Fibroblast of skin of right quadriceps (primary cell): ENCODE measurements at regions not wholly inside any gene's neighbourhood (a gene's known extent, or its start where the extent isn't known, plus 50 kb on each side); places are given as distances from the start of the nearest gene placed in this dataset.

ENCODE experiments used
- DNase-seq: peaks from one replicate; pipeline ENCODE4 v3.0.0-alpha.2; 2013

DNA sequence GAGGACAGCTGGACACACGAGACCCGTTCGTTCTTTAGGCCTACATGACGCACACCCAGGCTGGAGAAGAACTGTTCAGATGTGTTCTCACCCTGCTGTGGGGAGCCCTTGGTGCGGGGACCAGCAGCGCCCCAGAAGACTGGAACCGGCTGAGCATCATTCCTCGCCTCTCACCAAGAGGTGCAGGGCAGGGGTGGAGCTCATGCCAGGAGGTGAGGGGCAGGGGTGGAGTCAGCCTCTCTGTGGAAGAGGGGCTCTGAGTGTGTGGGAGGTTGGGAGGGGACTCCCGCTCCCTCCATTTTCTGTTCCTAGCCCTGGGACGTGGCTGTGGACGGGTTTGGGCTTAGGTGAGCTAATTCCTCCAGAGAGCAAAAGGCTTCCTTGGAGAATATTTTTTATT, 66.0 kb upstream of the SHH start:
- DNase-seq: no peak

DNA sequence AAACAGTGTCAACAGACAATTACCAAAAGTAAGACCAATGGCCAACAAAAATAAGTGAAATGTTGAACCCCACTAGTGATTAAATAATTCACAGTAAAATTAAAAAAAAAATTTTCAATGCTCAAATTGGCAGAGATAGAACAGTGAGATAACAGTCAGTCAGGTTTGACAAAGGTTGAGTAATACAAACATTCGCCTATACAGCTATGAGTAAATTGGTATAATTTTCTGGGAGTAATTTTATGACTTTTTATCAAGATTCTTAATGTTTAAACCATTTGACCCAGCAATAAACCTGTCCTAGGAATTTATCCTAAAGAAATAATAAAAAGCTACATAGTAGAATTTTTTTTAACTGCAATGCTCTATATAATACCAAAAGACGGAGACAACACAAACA, 64.9 kb upstream of the SHH start:
- DNase-seq: no peak

DNA sequence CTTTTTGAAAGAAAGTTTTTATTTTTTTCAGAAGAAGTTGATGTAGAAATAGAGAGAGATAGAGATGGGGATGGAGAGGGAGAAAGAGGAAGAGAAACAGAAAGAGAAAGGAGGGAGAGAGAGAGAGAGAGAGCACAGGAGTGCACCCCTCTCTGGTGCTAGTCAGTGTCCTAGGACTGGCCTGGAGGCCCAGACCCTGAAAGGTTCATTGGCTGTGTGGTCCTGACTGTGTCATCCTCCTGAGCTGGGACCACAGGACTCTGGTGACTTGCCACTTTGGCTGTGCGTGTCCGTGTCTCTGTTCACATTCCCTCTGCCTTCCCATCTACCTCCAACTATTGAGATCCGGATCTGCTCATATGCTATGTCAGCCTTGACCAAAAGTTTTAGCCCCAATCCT, 62.1 kb upstream of the SHH start:
- DNase-seq: no peak

DNA sequence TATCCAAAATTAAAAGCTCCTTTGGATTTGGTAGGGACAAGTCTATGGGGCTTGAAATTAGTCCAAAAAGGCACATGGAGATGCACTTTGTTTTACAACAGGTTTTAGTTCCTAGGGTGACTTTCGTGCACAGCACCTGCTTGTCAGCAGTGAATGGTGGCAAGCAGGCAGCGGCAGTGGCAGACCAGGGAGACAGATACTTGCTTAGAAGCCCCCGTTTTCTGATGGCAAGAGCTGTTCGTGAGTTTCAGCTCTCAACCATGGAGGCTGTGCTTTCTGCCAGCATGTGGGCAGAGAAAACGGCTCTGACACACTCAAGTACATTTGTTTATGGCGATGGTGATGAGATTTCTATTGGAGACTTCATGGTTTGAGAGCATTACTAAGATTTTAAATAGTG, 61.7 kb upstream of the SHH start:
- no peak for DNase-seq

DNA sequence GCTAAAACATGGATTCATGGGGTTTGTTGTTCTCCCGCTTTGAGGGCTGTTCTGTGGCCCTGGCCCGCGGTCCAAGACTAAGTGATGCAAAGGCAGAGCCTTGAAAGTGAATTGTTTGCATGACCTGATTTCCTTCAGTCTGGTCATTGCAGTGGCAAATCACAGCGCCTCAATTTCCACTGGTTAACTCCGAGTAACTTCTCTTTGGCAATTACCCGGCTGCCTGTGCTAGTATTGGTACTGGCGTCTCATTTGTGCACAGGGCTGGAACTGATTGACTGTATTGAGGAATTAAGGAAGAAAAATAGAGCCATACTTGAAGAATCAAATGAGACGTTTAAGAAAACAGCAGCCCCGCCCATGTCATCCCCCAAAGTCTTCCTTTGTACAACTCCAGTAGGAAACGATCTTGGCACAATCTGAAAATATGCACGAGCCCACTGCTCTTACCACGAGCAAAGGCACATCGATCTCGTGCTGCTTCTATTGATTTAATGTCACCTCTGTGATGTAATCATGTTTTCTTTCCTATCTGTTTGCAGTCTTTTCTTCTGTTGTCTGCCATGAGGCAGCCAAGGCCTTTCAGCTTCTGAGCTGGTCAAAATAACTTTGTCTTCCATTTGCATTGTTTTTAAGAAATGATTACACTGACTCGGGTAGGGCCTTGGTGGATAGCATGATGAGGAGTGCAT, 60.6 kb upstream of the SHH start:
- DNase-seq: no peak

DNA sequence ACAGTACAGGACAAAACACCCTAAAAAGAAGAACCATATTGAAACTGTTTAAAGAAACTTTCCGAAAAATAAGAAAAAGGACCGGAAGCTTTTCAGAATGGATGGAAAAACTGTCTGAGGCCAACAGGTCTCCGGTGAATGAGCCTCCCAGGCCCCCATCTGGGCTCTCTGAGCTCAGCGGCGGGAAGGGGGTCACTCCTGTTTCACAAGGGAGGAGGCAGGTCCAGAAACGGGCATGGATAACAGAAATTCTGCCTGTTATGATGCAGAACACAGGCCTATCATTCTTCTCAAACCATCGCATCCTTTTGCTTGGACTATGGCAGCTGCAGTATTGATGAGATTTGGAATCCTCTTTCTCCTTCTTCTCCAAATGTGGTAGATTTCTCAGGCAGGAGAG, 58.9 kb upstream of the SHH start:
- no peak for DNase-seq

DNA sequence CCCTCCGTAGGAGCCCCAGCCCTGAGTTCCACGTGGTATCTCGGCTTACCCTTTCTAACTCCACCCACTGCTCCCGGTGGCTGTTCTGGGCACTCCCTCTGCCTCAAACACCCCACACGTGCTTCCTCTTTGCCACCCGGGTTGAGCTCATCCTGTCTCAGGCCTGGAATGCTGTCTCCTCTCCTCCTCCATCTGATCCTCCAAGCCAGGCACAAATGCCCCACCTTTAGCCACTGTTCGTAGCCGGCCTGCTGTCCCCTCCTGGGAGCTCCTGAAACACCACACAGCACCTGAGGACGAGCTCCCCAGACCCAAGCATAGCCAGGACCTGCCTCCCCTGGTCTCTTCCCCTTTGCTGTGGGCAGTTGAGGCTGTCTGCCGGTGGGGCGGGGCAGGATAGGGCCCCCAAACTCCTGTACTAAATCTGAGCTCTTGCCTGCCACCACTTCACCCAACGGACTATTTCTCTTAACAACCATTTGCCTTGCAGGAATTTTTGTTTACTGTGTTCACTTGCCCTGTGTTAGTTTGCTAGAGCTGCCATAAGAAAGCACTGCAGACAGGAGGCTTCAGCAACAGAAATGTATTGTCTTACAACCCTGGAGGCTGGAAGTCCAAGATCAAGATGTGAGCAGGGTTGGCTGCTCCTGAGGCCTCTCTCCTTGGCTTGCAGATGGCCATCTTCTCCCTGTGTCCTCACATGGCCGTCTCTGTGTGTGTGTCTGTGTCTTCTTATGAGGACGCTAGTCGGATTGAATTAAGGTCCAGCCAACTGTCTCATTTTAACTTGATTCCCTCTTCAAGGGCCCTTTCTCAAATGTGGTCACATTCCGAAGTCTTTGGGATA, 58.3 kb upstream of the SHH start:
- no peak for DNase-seq

DNA sequence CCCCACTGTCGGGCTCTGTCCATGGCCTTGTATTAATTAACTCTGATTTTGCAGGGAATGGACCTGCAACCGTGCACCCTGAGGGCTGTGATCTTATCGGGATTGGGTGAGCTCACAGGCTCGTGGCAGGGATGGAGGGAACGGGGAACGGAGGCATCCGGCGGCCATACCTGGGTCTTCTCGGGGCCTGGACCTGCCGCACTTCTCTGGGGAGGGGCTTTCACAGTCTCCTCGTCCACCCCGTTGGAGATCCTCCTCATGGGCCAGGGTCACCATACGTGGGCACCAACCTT, 57.5 kb upstream of the SHH start:
- no peak for DNase-seq

DNA sequence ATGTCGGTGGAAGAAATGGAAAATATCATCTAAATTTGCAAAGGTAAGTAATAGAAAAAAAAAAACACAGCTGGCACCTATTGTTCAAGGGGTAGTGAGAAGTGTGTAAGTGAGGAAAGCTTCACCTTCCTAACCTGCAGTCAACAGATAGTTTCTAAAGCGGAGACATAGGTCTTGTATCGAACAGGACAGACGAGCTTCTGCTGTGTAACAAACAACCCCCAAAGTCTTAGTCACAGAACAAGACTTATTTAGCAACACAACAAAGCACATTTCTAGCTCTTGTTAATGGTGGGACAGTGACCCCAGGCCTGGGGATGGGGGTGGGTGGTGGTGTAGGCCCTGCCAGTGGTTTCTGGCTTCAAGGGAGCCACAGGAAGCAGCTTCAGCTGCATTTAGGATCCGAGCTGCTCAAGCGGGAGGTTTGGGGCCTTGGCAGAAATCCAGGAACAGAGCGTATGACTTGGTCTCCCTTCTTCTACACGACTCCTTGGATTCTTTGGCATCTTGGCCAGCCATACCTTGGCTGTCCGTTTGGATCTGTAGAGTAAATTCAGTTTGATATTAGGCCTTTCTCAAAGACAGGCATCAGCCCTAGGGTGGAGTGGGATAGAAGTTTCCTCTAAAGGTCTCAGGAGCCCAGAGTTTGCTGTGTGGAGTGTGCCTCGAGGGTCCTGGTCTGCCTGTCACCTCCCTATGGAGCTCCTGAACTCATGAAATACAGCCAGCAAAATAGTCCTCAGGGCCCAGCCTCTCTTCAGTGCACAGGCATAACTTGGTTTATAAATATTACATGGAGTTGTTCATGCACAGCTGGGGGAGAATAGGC, 56.9 kb upstream of the SHH start:
- no peak for DNase-seq

DNA sequence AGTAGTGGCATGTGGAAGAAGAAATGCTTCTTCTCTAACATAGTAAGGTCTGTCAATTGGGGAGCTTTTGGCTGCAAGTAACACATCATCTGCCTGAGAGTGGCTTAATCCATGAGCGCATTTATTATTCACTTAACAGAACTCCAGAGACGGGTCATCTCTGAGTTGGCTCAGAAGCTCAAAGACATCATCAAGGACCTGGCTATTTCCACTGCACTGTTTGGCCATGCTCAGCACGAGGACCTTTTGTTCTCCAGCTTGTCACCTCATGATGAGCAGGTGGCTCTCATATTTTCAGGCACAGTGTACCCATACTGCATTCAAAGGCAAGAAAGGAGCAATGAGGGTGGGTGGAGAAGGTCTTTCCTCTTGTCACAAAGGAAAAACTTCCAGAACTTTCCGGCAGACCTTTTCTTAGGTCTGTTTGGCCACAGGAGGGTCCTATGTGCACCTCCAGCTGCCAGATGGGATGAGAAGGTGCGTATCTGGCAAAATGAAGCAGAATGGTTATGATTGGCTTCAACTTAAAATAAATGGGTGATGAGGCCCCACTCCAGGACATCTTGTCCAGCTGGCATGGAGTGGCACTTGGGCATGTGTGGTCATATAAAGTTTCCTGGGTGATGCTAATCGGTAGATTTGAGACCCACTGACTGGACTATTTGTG, 55.6 kb upstream of the SHH start:
- DNase-seq: no peak

DNA sequence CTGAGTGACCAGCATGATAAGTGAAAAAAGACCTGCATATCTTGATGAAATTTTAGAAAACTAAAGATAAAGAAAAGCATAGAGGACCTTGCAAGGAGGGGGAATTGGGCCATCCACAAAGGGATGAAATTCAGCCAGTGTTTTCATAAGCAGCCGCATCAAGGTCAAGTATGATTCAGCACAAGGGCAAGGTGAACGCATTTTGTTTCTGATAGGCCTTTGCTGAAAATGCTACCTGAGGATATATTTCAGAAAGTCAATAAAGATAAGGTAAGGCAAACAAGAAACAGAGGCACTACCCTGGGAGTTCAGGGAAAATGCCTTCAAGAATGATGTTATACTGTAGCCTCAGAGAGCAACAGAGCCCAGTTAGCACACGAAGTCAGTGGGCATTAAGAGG, 55.0 kb upstream of the SHH start:
- no peak for DNase-seq

DNA sequence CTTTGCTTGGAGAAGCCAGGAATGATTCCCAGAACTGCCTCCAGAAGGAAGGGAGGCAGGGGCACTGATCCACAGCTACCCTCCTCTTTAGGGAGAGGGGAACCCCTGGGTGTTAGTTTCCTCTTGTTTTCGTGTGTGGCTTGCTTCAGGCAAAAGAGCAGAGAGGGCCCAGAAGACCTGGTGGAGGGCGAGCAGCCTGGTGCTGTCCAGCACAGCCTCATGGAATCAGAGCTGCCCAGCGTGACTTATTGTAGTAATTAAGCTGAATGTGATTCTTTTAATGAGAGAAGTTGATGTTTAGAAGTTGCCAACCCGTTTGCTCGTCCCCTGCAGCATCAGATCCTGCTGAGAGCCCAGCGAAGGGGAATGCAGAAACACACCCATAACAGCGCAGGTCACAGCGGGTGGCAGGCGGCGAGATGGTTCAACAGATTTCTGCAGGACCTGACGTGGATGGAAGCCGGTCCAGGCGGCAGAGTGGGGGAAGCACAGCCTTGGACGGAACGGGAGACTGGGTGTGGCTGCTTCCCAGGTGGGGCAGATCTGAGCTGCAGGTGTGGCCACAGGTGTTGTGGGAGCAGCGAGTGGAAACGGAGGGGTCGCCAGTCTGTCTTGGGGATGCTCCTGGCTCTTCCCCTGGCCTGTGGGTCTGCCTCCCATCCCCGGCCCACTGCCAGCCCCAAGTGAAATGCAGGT, 53.7 kb upstream of the SHH start:
- no peak for DNase-seq

DNA sequence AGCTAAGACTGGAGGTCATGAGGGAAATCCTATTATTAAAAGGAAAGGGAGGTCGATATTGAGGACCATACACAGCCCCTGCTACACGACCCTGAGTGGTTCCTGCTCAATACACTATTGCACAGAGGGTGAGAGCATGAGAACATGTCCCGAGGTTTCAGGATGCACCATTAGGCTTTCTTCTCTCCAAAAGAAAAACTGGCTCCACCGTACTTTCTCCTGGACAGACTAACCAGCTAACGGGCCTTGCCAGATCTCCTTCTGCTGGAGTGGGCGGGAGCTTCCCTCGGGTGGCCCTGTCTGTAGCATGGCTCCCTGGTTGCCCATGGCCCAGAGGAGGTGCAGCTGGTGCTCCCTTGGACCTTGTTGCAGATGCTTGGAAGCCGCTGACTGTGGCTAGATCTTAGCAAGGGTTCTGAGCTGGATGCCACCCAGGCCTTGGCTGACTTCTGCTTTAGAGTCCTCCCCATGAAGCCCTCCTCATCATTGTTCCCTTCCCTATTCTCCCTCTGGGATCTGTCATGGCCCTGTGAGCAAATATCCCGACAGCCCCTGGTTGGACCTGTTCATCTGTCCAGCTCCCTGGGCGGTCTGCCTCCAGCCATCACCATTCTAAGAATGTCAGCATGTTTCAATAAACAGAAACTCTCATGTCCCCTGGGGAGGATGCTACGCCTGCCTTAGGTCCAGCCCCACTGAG, 52.9 kb upstream of the SHH start:
- no peak for DNase-seq

DNA sequence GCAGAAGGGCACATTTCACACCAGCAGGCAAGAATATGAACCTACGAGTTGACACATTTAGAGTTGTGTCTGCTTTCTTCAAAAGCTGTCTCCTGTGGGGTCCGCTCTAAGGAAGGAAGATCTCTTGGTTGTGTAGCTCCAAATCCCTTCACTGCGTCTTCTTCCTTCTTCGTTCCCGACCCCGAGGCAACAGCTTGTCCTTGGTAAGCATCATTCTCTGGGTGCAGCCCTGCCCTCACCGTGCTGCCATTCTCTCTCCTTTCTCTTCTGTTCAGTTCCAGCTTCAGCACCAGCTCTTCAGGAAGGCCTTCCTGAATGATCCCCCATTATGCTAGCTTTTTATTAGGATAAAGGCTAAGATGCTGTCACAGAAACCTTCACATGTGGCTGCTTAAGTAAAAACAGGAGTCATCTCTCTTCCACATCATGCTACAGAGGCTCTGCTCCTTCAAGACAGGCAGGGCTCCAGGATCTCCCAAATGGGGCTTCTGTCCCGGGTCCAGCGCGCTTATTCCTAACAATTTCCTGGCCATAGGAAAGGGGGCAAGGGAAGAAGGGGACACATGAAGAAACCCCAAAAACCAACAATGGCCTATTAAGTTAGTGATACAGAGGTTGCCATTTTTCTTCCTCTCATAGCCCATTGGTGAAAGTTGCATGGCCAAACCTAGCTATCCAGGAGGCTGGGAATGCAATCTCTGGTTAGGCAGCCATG, 52.2 kb upstream of the SHH start:
- no peak for DNase-seq

DNA sequence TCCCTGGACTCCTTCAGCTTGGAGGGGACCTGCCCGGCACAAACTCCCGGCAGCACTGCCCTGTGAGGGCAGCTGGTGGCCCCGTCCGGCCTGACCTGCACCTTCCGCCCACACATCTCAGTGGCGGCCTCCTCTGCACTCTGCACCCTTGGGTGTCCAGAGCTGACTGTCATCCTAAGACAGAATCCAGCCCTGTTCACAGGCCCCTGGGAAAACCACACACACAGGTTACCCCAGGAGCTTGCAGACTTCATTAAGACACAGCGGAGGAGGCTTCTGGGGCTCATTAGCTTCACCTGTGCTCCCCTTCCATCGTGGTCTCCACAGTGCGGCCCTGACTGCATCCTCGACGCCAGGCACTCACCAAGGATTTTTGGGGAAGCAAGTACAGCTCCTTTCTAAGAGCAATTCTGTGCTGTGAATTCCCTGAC, 51.5 kb upstream of the SHH start:
- no peak for DNase-seq

DNA sequence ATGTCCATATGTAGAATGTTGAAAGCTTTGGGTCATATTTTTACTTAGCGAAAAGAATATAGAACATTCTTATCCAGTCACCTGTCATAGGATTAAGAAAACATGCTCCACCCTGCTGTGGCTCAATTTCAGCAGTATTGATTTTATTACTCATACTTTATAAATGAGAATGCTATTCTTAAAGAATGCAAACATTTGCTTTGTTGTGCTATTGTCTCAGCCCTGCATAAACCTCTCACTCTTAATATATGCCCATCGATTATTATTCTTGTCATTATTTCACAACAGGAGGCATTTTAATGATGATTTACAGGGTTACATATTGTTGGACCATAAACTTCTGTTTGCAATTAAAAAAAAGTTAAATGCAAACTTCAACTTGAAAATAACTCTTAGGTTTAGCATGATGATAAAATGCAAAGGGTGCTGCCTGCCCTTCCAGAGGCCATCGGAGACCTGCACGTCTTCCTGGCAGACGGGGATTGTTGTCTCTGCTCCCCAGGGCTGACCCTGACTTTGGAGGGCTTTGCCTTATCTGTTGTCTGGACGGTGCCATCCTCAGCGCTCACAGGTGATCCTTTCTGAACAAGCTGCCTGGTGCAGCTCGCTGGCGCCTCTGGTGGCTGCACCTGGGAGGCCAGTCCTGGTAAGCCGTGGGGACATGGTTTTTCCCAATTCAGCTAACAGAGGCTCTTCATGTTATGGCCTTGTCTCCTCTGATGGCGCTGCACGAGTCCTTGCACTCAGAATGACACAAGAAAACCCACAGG, 50.0 kb upstream of the SHH start:
- no peak for DNase-seq
